ENCODE measurements at regions not wholly inside any gene's neighbourhood (a gene's known extent, or its start where the extent isn't known, plus 50 kb on each side); places are given as distances from the start of the nearest gene placed in this dataset.

GRCh38 chr4:129246910-129247461, 151.0 kb downstream of the C4orf33 start:
- TF ChIP-seq CTCF (IDR thresholded peaks at IDR 0.05; ENCODE audit: borderline replicate concordance): no peak

GRCh38 chr4:129248621-129249020, 152.7 kb downstream of the C4orf33 start:
- H3K27me3 ChIP-seq (ENCODE audit: low read depth): no peaks in the 10 kb centered on the region
- TF ChIP-seq CTCF (IDR thresholded peaks at IDR 0.05; ENCODE audit: borderline replicate concordance): no peak
- intact Hi-C loops (cut with micrococcal nuclease): no loop called here
- H3K9me3 ChIP-seq (replicated peaks): no peaks in the 10 kb centered on the region
- H3K36me3 ChIP-seq: no peaks in the 10 kb centered on the region
- no peaks in the 10 kb centered on the region for H3K4me1 ChIP-seq
- no peak overlapping the region for H3K4me3 ChIP-seq
- H3K27ac ChIP-seq (replicated peaks): no peak overlapping the region
- no peak for DNase-seq

More at GRCh38 chr4:129246910-129247461, 151.0 kb downstream of the C4orf33 start:
- H3K9me3 ChIP-seq (replicated peaks): no peaks in the 10 kb centered on the region
- no peak overlapping the region for H3K27ac ChIP-seq (replicated peaks)
- H3K27me3 ChIP-seq (ENCODE audit: low read depth): no peaks in the 10 kb centered on the region
- H3K4me1 ChIP-seq: no peaks in the 10 kb centered on the region
- no peak overlapping the region for H3K4me3 ChIP-seq
- no peak for DNase-seq
- intact Hi-C loops (cut with micrococcal nuclease): no loop called here
- H3K36me3 ChIP-seq: no peaks in the 10 kb centered on the region

GRCh38 chr4:129254126-129254525, 158.2 kb downstream of the C4orf33 start:
- no peaks in the 10 kb centered on the region for H3K4me1 ChIP-seq
- no peak overlapping the region for H3K27ac ChIP-seq (replicated peaks)
- DNase-seq: no peak
- H3K9me3 ChIP-seq (replicated peaks): no peaks in the 10 kb centered on the region
- H3K27me3 ChIP-seq (ENCODE audit: low read depth): no peaks in the 10 kb centered on the region
- no peaks in the 10 kb centered on the region for H3K36me3 ChIP-seq
- no peak for TF ChIP-seq CTCF (IDR thresholded peaks at IDR 0.05; ENCODE audit: borderline replicate concordance)
- no peak overlapping the region for H3K4me3 ChIP-seq
- intact Hi-C loops (cut with micrococcal nuclease): no loop called here

- H3K4me1 ChIP-seq: no peaks in the 10 kb centered on the region
- no peak for TF ChIP-seq CTCF (IDR thresholded peaks at IDR 0.05; ENCODE audit: borderline replicate concordance)
- intact Hi-C loops (cut with micrococcal nuclease): no loop called here
Observed at GRCh38 chr4:129254526-129254925, 158.6 kb downstream of the C4orf33 start.

GRCh38 chr4:129261584-129261983, 165.6 kb downstream of the C4orf33 start:
- no peak for DNase-seq
- H3K27ac ChIP-seq (replicated peaks): no peak overlapping the region
- intact Hi-C loops (cut with micrococcal nuclease): no loop called here
- no peaks in the 10 kb centered on the region for H3K4me1 ChIP-seq
- TF ChIP-seq CTCF (IDR thresholded peaks at IDR 0.05; ENCODE audit: borderline replicate concordance): no peak
- H3K27me3 ChIP-seq (ENCODE audit: low read depth): no peaks in the 10 kb centered on the region
- no peak overlapping the region for H3K4me3 ChIP-seq
- H3K36me3 ChIP-seq: no peaks in the 10 kb centered on the region
- H3K9me3 ChIP-seq (replicated peaks): no peaks in the 10 kb centered on the region

More at GRCh38 chr4:129254526-129254925, 158.6 kb downstream of the C4orf33 start:
- Histone ChIP-seq H3K27me3 (ENCODE audit: low read depth) (no peaks in the 10 kb centered on the region), H3K36me3 (no peaks in the 10 kb centered on the region), H3K9me3 (replicated peaks) (no peaks in the 10 kb centered on the region), H3K27ac (replicated peaks) (no peak overlapping the region), H3K4me3 (no peak overlapping the region)
- no peak for DNase-seq

Measured in left ventricle myocardium inferior (tissue), 1 donor.